PC-3 (cell line): ENCODE measurements at regions not wholly inside any gene's neighbourhood (a gene's known extent, or its start where the extent isn't known, plus 50 kb on each side); places are given as distances from the start of the nearest gene placed in this dataset.

Experiments used
- ATAC-seq: fragments of 200-7000 bp; cut with Tn5 transposase; 2 replicates; pipeline ENCODE4 v1.9.1; 2020; ENCODE audit warnings: mild to moderate bottlenecking, moderate library complexity
- BruUV-seq: library from RNA; stranded (reverse); fragments of 400-500 nt; replicated peaks from 2 replicates; lab custom pipeline; 2021; lab: Mats Ljungman, UMichigan
- CTCF ChIA-PET: fragments of 300-600 bp; sonication (Branson Sonifier 250); formaldehyde crosslinking; loops from one replicate; lab custom pipeline; 2022; ENCODE audit warnings: antibody characterized with exemption; lab: Charles Lee
- POLR2A ChIA-PET: fragments of 300-600 bp; sonication (Branson Sonifier 250); formaldehyde crosslinking; loops from one replicate; lab custom pipeline; 2022; ENCODE audit warnings: antibody characterized with exemption; ENCODE audit not compliant: unreplicated experiment; lab: Charles Lee
- DNase-seq: peaks from one replicate; pipeline ENCODE4 v3.0.0-alpha.2; 2015
- H2AFZ ChIP-seq: fragments of 300-600 bp; sonication (generic); 2 replicates; pipeline ENCODE4 v1.6.0; 2016; ENCODE audit warnings: antibody characterized with exemption, low read length
- H3F3A ChIP-seq: fragments of 300-600 bp; sonication (generic); one replicate; pipeline ENCODE4 v1.6.0; 2017; ENCODE audit warnings: antibody characterized with exemption, low read length, control low read depth, mild to moderate bottlenecking; ENCODE audit not compliant: unreplicated experiment
- H3K27ac ChIP-seq: fragments of 300-600 bp; sonication (generic); 2 replicates; pipeline ENCODE4 v1.5.1; 2016; ENCODE audit warnings: mild to moderate bottlenecking, low read length
- H3K27me3 ChIP-seq: fragments of 300-600 bp; sonication (generic); 2 replicates; pipeline ENCODE4 v1.6.1; 2016; ENCODE audit warnings: low read length, mixed read lengths
- H3K36me3 ChIP-seq: fragments of 300-600 bp; sonication (generic); 2 replicates; pipeline ENCODE4 v1.6.1; 2016; ENCODE audit warnings: low read depth, mixed run types, low read length, mixed read lengths
- H3K4me1 ChIP-seq: fragments of 300-600 bp; sonication (generic); 2 replicates; pipeline ENCODE4 v1.5.1; 2016; ENCODE audit warnings: low read length; ENCODE audit not compliant: insufficient read depth
- H3K4me2 ChIP-seq: fragments of 300-600 bp; sonication (generic); 2 replicates; pipeline ENCODE4 v1.6.0; 2016; ENCODE audit warnings: low read length
- H3K4me3 ChIP-seq: fragments of 300-600 bp; sonication (generic); 2 replicates; pipeline ENCODE4 v1.5.1; 2016; ENCODE audit warnings: mild to moderate bottlenecking, low read length, mixed read lengths
- H3K79me2 ChIP-seq: fragments of 300-600 bp; sonication (generic); 2 replicates; pipeline ENCODE4 v1.6.1; 2017; ENCODE audit warnings: low read length, mixed read lengths
- H3K9ac ChIP-seq: fragments of 300-600 bp; sonication (generic); 2 replicates; pipeline ENCODE4 v1.6.0; 2016; ENCODE audit warnings: mild to moderate bottlenecking, low read length
- H3K9me2 ChIP-seq: fragments of 300-600 bp; sonication (generic); replicated peaks from 2 replicates; pipeline ENCODE4 v1.6.1; 2016; ENCODE audit warnings: mixed run types, low read length, mixed read lengths
- H3K9me3 ChIP-seq: fragments of 300-600 bp; sonication (generic); 2 replicates; pipeline ENCODE4 v1.6.1; 2016; ENCODE audit warnings: low read length, mixed read lengths
- H4K20me1 ChIP-seq: fragments of 300-600 bp; sonication (generic); 2 replicates; pipeline ENCODE4 v1.6.1; 2016; ENCODE audit warnings: low read length, mixed read lengths
- CTCF ChIP-seq: fragments of 300-600 bp; sonication (generic); conservative IDR thresholded peaks from 2 replicates; pipeline ENCODE4 v1.5.1; 2017; ENCODE audit warnings: antibody characterized with exemption, low read depth, mild to moderate bottlenecking, low read length
- EZH2 ChIP-seq: fragments of 300-600 bp; sonication (generic); IDR thresholded peaks from one replicate; pipeline ENCODE4 v1.6.1; 2017; ENCODE audit warnings: antibody characterized with exemption, mild to moderate bottlenecking, low read length; ENCODE audit not compliant: unreplicated experiment
- EZH2phosphoT487 ChIP-seq: fragments of 300-600 bp; sonication (generic); IDR thresholded peaks from 2 replicates; pipeline ENCODE4 v1.6.1; 2018; ENCODE audit warnings: mild to moderate bottlenecking, antibody characterized with exemption, low read length, borderline replicate concordance
- intact Hi-C: fragments of 100-400 bp; cut with micrococcal nuclease; formaldehyde crosslinking; loops from 2 replicates; pipeline ENCODE4 v1.9.0; 2023

GRCh38 chr4:72938516-72938915 lies 131.0 kb downstream of the COX18 start:
- Histone ChIP-seq H4K20me1 (no peaks in the 10 kb centered on the region), H3K9me2 (no peaks in the 10 kb centered on the region), H3K4me3 (no peak overlapping the region), H3K36me3 (no peaks in the 10 kb centered on the region), H3K9ac (no peak overlapping the region), H3K4me2 (no peak overlapping the region), H3K9me3 (no peaks in the 10 kb centered on the region), H3F3A (no peaks in the 10 kb centered on the region), H3K79me2 (no peaks in the 10 kb centered on the region), H3K27me3 (no peaks in the 10 kb centered on the region), H3K27ac (no peak overlapping the region), H3K4me1 (no peaks in the 10 kb centered on the region), H2AFZ (no peak overlapping the region)
- TF ChIP-seq EZH2: no peak
- TF ChIP-seq CTCF: no peak
- TF ChIP-seq EZH2phosphoT487: no peak
- ATAC-seq (no peak), DNase-seq (no peak)
- intact Hi-C loops: no loop called here
- ChIA-PET CTCF (no interaction called here), POLR2A (no interaction called here)
- no TSS peak for BruUV-seq

DNA sequence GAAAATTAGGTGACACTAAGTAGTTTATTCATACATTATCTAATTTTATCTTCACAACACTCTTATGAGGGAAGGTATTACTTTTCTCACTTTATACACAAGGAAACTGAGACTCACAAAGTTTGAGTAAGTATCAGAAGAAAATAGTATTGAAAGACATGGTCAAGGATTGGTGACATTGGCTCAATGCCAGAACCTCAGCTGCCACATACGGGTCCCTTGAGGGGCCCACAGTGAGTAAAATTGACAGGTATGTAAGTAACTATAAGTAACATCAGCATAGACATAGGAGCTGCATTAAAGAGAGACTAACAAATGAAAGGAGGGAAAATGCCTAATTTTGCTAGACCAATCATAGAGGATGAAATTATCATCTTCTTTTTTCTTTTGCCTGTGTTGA lies 134.1 kb downstream of the COX18 start:
- H3K4me2 ChIP-seq: no peak overlapping the region
- POLR2A ChIA-PET: no interaction called here
- CTCF ChIA-PET: no interaction called here
- no TSS peak for BruUV-seq
- H3K4me1 ChIP-seq: peaks cover 4% of the 10 kb centered on the region
- no peak overlapping the region for H3K4me3 ChIP-seq
- no peak overlapping the region for H2AFZ ChIP-seq
- H3K36me3 ChIP-seq: no peaks in the 10 kb centered on the region
- no peak overlapping the region for H3K9ac ChIP-seq
- H3K79me2 ChIP-seq: no peaks in the 10 kb centered on the region
- no peak overlapping the region for H3K27ac ChIP-seq
- ATAC-seq (no peak), DNase-seq (no peak)
- no peaks in the 10 kb centered on the region for H3K9me3 ChIP-seq
- no peaks in the 10 kb centered on the region for H4K20me1 ChIP-seq
- no peaks in the 10 kb centered on the region for H3F3A ChIP-seq
- H3K27me3 ChIP-seq: no peaks in the 10 kb centered on the region
- TF ChIP-seq EZH2phosphoT487 (no peak), EZH2 (no peak), CTCF (no peak)
- no peaks in the 10 kb centered on the region for H3K9me2 ChIP-seq
- intact Hi-C loops: no loop called here

DNA sequence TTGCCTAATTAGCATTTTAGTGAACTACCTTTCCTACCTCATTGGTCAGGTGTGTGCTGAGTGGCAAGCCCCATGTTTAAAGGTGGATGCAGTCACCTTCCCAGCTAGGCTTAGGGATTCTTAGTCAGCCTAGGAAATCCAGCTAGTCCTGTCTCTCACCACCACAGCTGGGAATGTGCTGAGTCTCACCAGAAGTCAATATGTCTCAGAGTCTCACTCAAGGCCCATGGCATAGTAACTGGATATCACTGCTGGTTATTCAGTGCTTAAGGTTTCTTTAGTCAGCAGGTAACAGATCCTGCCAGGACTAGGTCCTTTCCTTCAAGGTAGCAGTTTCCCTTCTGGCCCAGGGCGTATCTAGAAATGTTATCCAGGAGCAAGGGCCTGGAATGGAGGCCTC lies 136.5 kb downstream of the COX18 start:
- H3K79me2 ChIP-seq: no peaks in the 10 kb centered on the region
- peak; percentile 33 for DNase-seq
- TF ChIP-seq CTCF (no peak), EZH2 (no peak), EZH2phosphoT487 (no peak)
- H3K9ac ChIP-seq: no peak overlapping the region
- no peak overlapping the region for H3K4me3 ChIP-seq
- no peak overlapping the region for H2AFZ ChIP-seq
- ChIA-PET POLR2A (no interaction called here), CTCF (no interaction called here)
- no peaks in the 10 kb centered on the region for H4K20me1 ChIP-seq
- no peaks in the 10 kb centered on the region for H3K9me2 ChIP-seq
- no peaks in the 10 kb centered on the region for H3F3A ChIP-seq
- no TSS peak for BruUV-seq
- H3K4me2 ChIP-seq: no peak overlapping the region
- H3K36me3 ChIP-seq: no peaks in the 10 kb centered on the region
- intact Hi-C loops: no loop called here
- no peaks in the 10 kb centered on the region for H3K9me3 ChIP-seq
- peaks cover 16% of the 10 kb centered on the region for H3K4me1 ChIP-seq
- ATAC-seq: no peak
- no peak overlapping the region for H3K27ac ChIP-seq
- H3K27me3 ChIP-seq: no peaks in the 10 kb centered on the region
